CD14-positive monocyte (primary cell): ENCODE measurements at regions not wholly inside any gene's neighbourhood (a gene's known extent, or its start where the extent isn't known, plus 50 kb on each side); places are given as distances from the start of the nearest gene placed in this dataset.

Source experiments
- DNase-seq, 3 donors: peaks; one replicate each; pipeline ENCODE4 v3.0.0-alpha.2; 2011 to 2022
- H2AFZ ChIP-seq: 2 replicates; pipeline ENCODE4 v1.6.0; 2012; ENCODE audit warnings: mild to moderate bottlenecking, low read depth, low read length, inconsistent platforms; ENCODE audit not compliant: insufficient read depth, poor library complexity, severe bottlenecking
- H3K27ac ChIP-seq, 2 donors: 1 replicate in 1 of 2; 2 replicates in 1 of 2; pipeline ENCODE4 v1.5.1; 2012 to 2013; ENCODE audit warnings: low read length in 2 of 2, control low read depth in 1 of 2, inconsistent platforms in 1 of 2, low read depth in 1 of 2, mild to moderate bottlenecking in 1 of 2
- H3K27me3 ChIP-seq, 2 donors: one replicate each; pipeline versions ENCODE4 v1.6.0 to v1.6.1; 2011 to 2013; ENCODE audit warnings: low read length in 2 of 2; ENCODE audit not compliant: control insufficient read depth in 2 of 2, insufficient read depth in 2 of 2
- H3K36me3 ChIP-seq, 2 donors: replicated peaks in 1 of 2; 1 replicate in 1 of 2; 2 replicates in 1 of 2; pipeline versions ENCODE4 v1.5.1 to v1.6.1; 2012 to 2013; ENCODE audit warnings: low read length in 2 of 2, control low read depth in 1 of 2, inconsistent platforms in 1 of 2, mild to moderate bottlenecking in 1 of 2; ENCODE audit not compliant: insufficient read depth in 2 of 2, control insufficient read depth in 1 of 2
- H3K4me1 ChIP-seq, 2 donors: 1 replicate in 1 of 2; 2 replicates in 1 of 2; pipeline versions ENCODE4 v1.5.1 to v1.6.1; 2012 to 2013; ENCODE audit warnings: low read length in 2 of 2, control low read depth in 1 of 2, inconsistent platforms in 1 of 2, mild to moderate bottlenecking in 1 of 2, moderate library complexity in 1 of 2; ENCODE audit not compliant: insufficient read depth in 2 of 2, control insufficient read depth in 1 of 2
- H3K4me2 ChIP-seq: replicated peaks from 2 replicates; pipeline ENCODE3; 2012; ENCODE audit warnings: low read length, moderate library complexity, mild to moderate bottlenecking; ENCODE audit not compliant: poor library complexity, severe bottlenecking; ENCODE audit errors: extremely low read depth
- H3K4me3 ChIP-seq, 3 experiments: fragments of 200-600 bp in 1 of 3; sonication (generic) in 1 of 3; replicated peaks in 1 of 3; 1 replicate in 2 of 3; 2 replicates in 1 of 3; pipeline ENCODE4 v1.5.1; 2011 to 2013; ENCODE audit warnings: low read length in 3 of 3, mild to moderate bottlenecking in 3 of 3, control low read depth in 2 of 3, low read depth in 2 of 3, inconsistent platforms in 1 of 3, moderate library complexity in 1 of 3
- H3K79me2 ChIP-seq: 2 replicates; pipeline ENCODE4 v1.6.0; 2012; ENCODE audit warnings: mild to moderate bottlenecking, control low read depth, inconsistent platforms, low read length, moderate library complexity; ENCODE audit not compliant: insufficient read depth
- H3K9ac ChIP-seq: 2 replicates; pipeline ENCODE4 v1.6.0; 2017; ENCODE audit warnings: low read length, mild to moderate bottlenecking; ENCODE audit not compliant: insufficient read depth, poor library complexity, severe bottlenecking
- H3K9me3 ChIP-seq, 2 donors: replicated peaks in 1 of 2; 1 replicate in 1 of 2; 2 replicates in 1 of 2; pipeline versions ENCODE4 v1.5.1 to v1.6.1; 2012 to 2013; ENCODE audit warnings: low read length in 2 of 2, control low read depth in 1 of 2; ENCODE audit not compliant: control insufficient read depth in 1 of 2, insufficient read depth in 1 of 2
- H4K20me1 ChIP-seq: 2 replicates; pipeline ENCODE4 v1.6.0; 2012; ENCODE audit warnings: mild to moderate bottlenecking, low read length, control low read depth, moderate library complexity; ENCODE audit not compliant: insufficient read depth
- H3K27ac Mint-ChIP-seq, 7 donors: one replicate each; pipeline ENCODE4 v1.8.0; 2020; ENCODE audit warnings: mild to moderate bottlenecking in 7 of 7, mixed read lengths in 7 of 7, moderate library complexity in 6 of 7, inconsistent platforms in 2 of 7
- H3K27me3 Mint-ChIP-seq, 3 donors: one replicate each; pipeline ENCODE4 v1.8.0; 2021 to 2022; ENCODE audit warnings: low read depth in 3 of 3, mild to moderate bottlenecking in 3 of 3, mixed read lengths in 3 of 3, moderate library complexity in 3 of 3, inconsistent platforms in 1 of 3
- H3K36me3 Mint-ChIP-seq, 2 donors: one replicate each; pipeline ENCODE4 v1.8.0; 2020; ENCODE audit warnings: mixed read lengths in 2 of 2, inconsistent platforms in 1 of 2, mild to moderate bottlenecking in 1 of 2
- H3K4me1 Mint-ChIP-seq: one replicate; pipeline ENCODE4 v1.8.0; 2020; ENCODE audit warnings: mild to moderate bottlenecking, mixed read lengths
- H3K4me3 Mint-ChIP-seq, 2 donors: one replicate each; pipeline ENCODE4 v1.8.0; 2020; ENCODE audit warnings: mild to moderate bottlenecking in 2 of 2, mixed read lengths in 2 of 2, moderate library complexity in 1 of 2
- H3K9me3 Mint-ChIP-seq, 7 donors: one replicate each; pipeline ENCODE4 v1.8.0; 2020 to 2022; ENCODE audit warnings: mixed read lengths in 7 of 7, mild to moderate bottlenecking in 6 of 7, moderate library complexity in 6 of 7, inconsistent platforms in 2 of 7
- CTCF ChIP-seq: fragments of 200-600 bp; IDR thresholded peaks from one replicate; pipeline ENCODE4 v1.8.0; 2022; ENCODE audit warnings: antibody characterized with exemption, mild to moderate bottlenecking
- WGBS: methylation state at CpG from one replicate; pipeline ENCODE4 v1.1.5; 2013; ENCODE audit warnings: missing lambda C conversion rate; ENCODE audit not compliant: insufficient coverage; 5-methylcytosine and 5-hydroxymethylcytosine counted together
- intact Hi-C, 2 donors: fragments of 100-400 bp; cut with micrococcal nuclease; formaldehyde crosslinking; loops; one replicate each; pipeline versions ENCODE4 v1.15.0 to v1.15.1; 2023

GRCh38 chr3:180420016-180420415 is 181.9 kb upstream of the TTC14 start:
- WGBS, result no CpG with 5 or more reads among the region's 2 CpGs
- Mint-ChIP-seq H3K4me3 (no peak overlapping the region), H3K27me3 (no peaks in the 10 kb centered on the region), H3K4me1 (no peaks in the 10 kb centered on the region), H3K9me3 (peaks cover 0 to 10% (median 2%) of the 10 kb centered on the region in 7 donors), H3K27ac (no peak overlapping the region), H3K36me3 (no peaks in the 10 kb centered on the region)
- Histone ChIP-seq H3K27me3 (no peaks in the 10 kb centered on the region), H3K4me3 (no peak overlapping the region), H3K36me3 (no peaks in the 10 kb centered on the region), H4K20me1 (no peaks in the 10 kb centered on the region), H3K27ac (no peak overlapping the region), H2AFZ (no peak overlapping the region), H3K79me2 (no peaks in the 10 kb centered on the region), H3K4me2 (no peak overlapping the region), H3K9me3 (peaks cover 0 to 3% of the 10 kb centered on the region in 2 donors), H3K4me1 (no peaks in the 10 kb centered on the region), H3K9ac (no peak overlapping the region)
- intact Hi-C loops, result no loop called here
- no peak for TF ChIP-seq CTCF
- DNase-seq, result no peak

GRCh38 chr3:180420804-180421203 is 181.2 kb upstream of the TTC14 start:
- H3K4me1 ChIP-seq, result no peaks in the 10 kb centered on the region
- DNase-seq, result no peak

More at GRCh38 chr3:180420804-180421203, 181.2 kb upstream of the TTC14 start:
- Histone ChIP-seq H3K27ac (no peak overlapping the region), H3K36me3 (no peaks in the 10 kb centered on the region), H2AFZ (no peak overlapping the region), H3K9ac (no peak overlapping the region), H3K27me3 (no peaks in the 10 kb centered on the region), H4K20me1 (no peaks in the 10 kb centered on the region), H3K9me3 (peaks cover 0 to 3% of the 10 kb centered on the region in 2 donors), H3K79me2 (no peaks in the 10 kb centered on the region), H3K4me2 (no peak overlapping the region), H3K4me3 (no peak overlapping the region)
- no peaks in the 10 kb centered on the region for H3K27me3 Mint-ChIP-seq
- no peaks in the 10 kb centered on the region for H3K4me1 Mint-ChIP-seq
- no peak overlapping the region for H3K27ac Mint-ChIP-seq
- H3K9me3 Mint-ChIP-seq, result peaks cover 0 to 10% (median 2%) of the 10 kb centered on the region in 7 donors
- no peaks in the 10 kb centered on the region for H3K36me3 Mint-ChIP-seq
- no peak for TF ChIP-seq CTCF
- WGBS, result no CpG with 5 or more reads among the region's 2 CpGs
- no peak overlapping the region for H3K4me3 Mint-ChIP-seq
- intact Hi-C loops, result no loop called here
